ENCODE measurements at regions not wholly inside any gene's neighbourhood (a gene's known extent, or its start where the extent isn't known, plus 50 kb on each side); places are given as distances from the start of the nearest gene placed in this dataset.
"Not testable (repeated sequence)": the region's sequence is repeated elsewhere in the genome, so short reads cannot be mapped to it uniquely, and the experiment has no call there.

- DNase-seq, result no peak
These were observed 499.0 kb upstream of the ATP11B start for GRCh38 chr3:182294256-182294655.

GRCh38 chr3:182294696-182295095, 498.6 kb upstream of the ATP11B start:
- DNase-seq, result no peak

GRCh38 chr3:182300266-182300665, 493.0 kb upstream of the ATP11B start:
- DNase-seq, result no peak

- DNase-seq, result no peak
These were observed 490.1 kb upstream of the ATP11B start for GRCh38 chr3:182303169-182303568.

GRCh38 chr3:182305881-182306665, 487.2 kb upstream of the ATP11B start:
- DNase-seq, result no peak

GRCh38 chr3:182308328-182308727, 485.0 kb upstream of the ATP11B start:
- DNase-seq, result no peak

- DNase-seq, result no peak
These were observed 484.2 kb upstream of the ATP11B start for GRCh38 chr3:182309120-182309519.

GRCh38 chr3:182315313-182315712, 478.0 kb upstream of the ATP11B start:
- DNase-seq, result no peak

- DNase-seq, result no peak
These were observed 470.1 kb upstream of the ATP11B start for GRCh38 chr3:182323126-182323700.

GRCh38 chr3:182323898-182324297, 469.4 kb upstream of the ATP11B start:
- DNase-seq, result no peak

- no peak for DNase-seq
These were observed 467.9 kb upstream of the ATP11B start for GRCh38 chr3:182325213-182325950.

- no peak for DNase-seq
These were observed 466.1 kb upstream of the ATP11B start for GRCh38 chr3:182327196-182327681.

GRCh38 chr3:182330646-182331045, 462.7 kb upstream of the ATP11B start:
- DNase-seq, result no peak

- no peak for DNase-seq
These were observed 462.0 kb upstream of the ATP11B start for GRCh38 chr3:182331341-182331740.

GRCh38 chr3:182342252-182342651, 451.1 kb upstream of the ATP11B start:
- no peak for DNase-seq

GRCh38 chr3:182344026-182344425, 449.3 kb upstream of the ATP11B start:
- not testable (repeated sequence) for DNase-seq

- no peak for DNase-seq
These were observed 444.3 kb upstream of the ATP11B start for GRCh38 chr3:182349051-182349450.

- no peak for DNase-seq
These were observed 443.3 kb upstream of the ATP11B start for GRCh38 chr3:182349951-182350517.

GRCh38 chr3:182357928-182358327, 435.4 kb upstream of the ATP11B start:
- no peak for DNase-seq

GRCh38 chr3:182364323-182364722, 429.0 kb upstream of the ATP11B start:
- no peak for DNase-seq

GRCh38 chr3:182364723-182365650, 428.3 kb upstream of the ATP11B start:
- no peak for DNase-seq

- no peak for DNase-seq
These were observed 426.6 kb upstream of the ATP11B start for GRCh38 chr3:182366746-182367145.
